ENCODE measurements at regions not wholly inside any gene's neighbourhood (a gene's known extent, or its start where the extent isn't known, plus 50 kb on each side); places are given as distances from the start of the nearest gene placed in this dataset.
"Not testable (repeated sequence)": the region's sequence is repeated elsewhere in the genome, so short reads cannot be mapped to it uniquely, and the experiment has no call there.

GRCh38 chr21:14903172-14903865 lies 161.5 kb downstream of the NRIP1 start:
- DNase-seq (ENCODE audit: low read depth in 3 of 3): no peak

- no peak for DNase-seq (ENCODE audit: low read depth in 3 of 3)
Observed at GRCh38 chr21:14901482-14901958, 163.3 kb downstream of the NRIP1 start.

GRCh38 chr21:14900611-14901010 lies 164.2 kb downstream of the NRIP1 start:
- DNase-seq (ENCODE audit: low read depth in 3 of 3): no peak

- no peak for DNase-seq (ENCODE audit: low read depth in 3 of 3)
Observed at GRCh38 chr21:14900058-14900457, 164.7 kb downstream of the NRIP1 start.

DNA sequence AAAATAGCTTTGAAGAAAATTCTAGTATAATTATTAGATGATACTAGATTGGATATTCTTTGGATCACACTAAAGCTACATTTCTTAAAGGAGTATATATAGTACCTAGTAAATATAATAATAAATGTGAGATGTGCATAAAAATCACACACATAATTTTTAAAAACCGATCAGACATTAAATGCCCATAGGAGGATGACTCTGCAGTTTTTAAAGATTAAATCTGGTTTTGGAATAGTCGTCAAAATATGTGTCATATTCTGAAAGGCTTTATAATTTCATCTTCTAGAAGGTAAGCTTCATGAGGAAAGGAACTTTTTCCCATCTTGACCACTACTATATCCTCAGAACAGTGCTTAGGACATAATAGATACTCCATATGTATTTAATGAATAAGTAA lies 169.0 kb downstream of the NRIP1 start:
- no peak for DNase-seq (ENCODE audit: low read depth in 3 of 3)

GRCh38 chr21:14890141-14890540 lies 174.7 kb downstream of the NRIP1 start:
- no peak for DNase-seq (ENCODE audit: low read depth in 3 of 3)

GRCh38 chr21:14889080-14889810 lies 175.6 kb downstream of the NRIP1 start:
- DNase-seq (ENCODE audit: low read depth in 3 of 3): no peak

- DNase-seq (ENCODE audit: low read depth in 3 of 3): no peak
Observed at GRCh38 chr21:14888202-14888601, 176.6 kb downstream of the NRIP1 start.

DNA sequence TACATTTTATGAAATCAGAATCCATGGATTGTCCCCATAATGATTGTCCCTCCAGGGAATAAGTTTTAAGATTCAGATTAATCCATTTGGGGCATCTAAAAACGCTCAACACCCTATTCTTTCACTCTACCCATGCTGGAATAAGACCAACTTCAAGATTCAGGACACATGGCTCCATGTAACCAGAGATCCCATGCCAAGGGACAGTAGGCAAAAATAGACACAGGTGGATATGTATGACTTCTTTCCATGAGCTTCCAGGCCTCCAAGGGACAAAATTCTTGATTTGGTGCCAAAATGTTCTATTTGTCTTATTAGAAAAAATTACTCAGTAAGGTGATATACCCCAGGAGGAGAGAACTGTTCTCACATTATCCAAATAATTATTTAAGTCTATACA lies 178.8 kb downstream of the NRIP1 start:
- no peak for DNase-seq (ENCODE audit: low read depth in 3 of 3)

GRCh38 chr21:14883351-14883750 lies 181.4 kb downstream of the NRIP1 start:
- DNase-seq (ENCODE audit: low read depth in 3 of 3): no peak

GRCh38 chr21:14882545-14882944 lies 182.3 kb downstream of the NRIP1 start:
- not testable (repeated sequence) for DNase-seq (ENCODE audit: low read depth in 3 of 3)

DNA sequence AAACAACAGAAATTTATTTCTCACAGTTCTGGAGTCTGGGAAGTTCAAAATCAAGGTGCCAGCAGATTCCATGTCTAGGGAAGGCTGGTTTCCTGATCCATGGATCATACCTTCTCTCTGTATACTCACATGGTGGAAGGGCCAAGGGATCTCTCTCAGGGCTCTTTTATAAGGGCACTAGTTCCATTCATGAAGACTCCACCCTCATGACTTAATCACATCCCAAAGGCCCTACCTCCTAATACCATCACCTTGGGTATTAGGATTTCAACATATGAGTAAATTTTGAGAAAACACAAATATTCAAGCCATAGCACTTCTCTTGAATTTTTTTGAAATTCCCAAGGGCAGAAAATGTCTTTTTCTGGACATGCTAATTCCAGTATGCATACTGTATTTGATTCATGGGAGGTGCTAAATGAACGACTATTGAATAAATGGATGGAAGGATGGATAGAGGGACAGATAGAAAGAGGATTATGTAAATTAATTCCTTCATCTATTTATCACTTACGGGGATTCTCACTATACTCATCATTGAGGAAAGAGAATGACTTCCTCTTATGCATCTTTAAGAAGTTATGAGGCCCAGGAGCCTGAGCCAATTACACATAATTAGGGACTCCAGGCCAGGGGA lies 182.8 kb downstream of the NRIP1 start:
- no peak for DNase-seq (ENCODE audit: low read depth in 3 of 3)

DNA sequence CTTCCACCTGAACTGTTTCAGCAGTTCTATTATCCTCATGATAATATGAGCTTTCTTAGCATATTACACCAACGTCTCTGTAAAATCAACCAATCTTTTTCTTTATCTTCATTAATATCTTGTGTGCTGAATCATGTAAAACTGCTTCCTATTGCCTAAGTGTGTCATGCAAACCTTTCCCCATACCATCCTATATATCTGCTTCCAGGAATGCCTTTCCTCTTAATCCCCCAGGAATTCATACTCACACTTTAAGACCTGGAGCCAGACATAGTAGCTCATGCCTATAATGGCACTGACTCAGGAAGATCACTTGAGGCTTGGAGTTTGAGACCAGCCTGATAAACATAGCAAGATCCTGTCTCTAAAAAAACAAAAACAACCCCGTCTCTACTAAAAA lies 183.9 kb downstream of the NRIP1 start:
- no peak for DNase-seq (ENCODE audit: low read depth in 3 of 3)

DNA sequence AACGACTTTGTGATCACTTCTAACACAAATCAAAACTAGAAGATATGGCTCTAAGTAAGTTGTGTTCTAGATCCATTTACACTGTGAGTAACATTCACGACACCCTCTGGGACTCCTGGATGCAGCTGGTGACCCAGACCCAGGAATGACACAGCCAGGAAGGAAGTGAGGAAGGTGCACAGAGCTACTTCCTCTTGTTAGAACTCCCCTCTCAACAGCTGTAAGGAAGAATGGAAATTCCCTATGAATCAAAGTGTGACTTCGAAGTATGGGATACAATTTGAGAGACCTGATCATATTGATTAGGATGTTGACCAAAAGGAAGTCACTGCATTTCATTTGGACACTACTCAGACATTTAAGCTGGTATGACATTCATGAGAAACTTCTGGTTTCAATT lies 185.3 kb downstream of the NRIP1 start:
- DNase-seq (ENCODE audit: low read depth in 3 of 3): no peak

- DNase-seq (ENCODE audit: low read depth in 3 of 3): no peak
Observed at GRCh38 chr21:14878971-14879370, 185.8 kb downstream of the NRIP1 start.

DNA sequence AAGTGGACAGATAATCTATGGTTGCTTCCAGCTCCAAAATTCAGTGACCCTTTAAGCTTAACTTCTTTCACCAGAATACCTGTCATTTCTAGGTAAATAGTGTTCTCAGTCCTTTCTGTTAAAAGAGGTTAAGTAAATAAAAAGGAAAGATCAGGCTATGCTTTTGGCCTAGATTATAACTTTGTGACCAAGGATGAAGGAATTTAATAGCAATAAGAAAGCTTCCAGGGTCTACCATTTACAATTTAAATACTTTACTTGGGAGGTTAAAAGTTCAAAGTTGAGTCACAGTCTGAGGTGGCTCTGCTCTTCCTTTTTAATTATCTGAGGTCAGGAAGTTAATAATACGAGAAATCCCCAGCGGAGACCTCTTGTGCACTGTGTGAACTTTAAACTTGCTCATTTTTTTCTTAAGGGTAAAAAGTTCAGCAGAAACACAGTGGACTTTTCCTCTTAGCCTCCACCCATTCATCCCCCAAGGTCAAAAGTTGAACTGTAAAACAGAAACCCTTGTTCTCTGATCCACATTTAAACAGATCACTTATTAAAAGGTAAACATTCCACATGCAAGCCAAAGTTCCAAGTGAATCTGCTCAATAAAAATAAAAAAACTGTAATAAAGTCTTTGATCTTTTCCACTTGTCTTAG lies 187.1 kb downstream of the NRIP1 start:
- DNase-seq (ENCODE audit: low read depth in 3 of 3): no peak

DNA sequence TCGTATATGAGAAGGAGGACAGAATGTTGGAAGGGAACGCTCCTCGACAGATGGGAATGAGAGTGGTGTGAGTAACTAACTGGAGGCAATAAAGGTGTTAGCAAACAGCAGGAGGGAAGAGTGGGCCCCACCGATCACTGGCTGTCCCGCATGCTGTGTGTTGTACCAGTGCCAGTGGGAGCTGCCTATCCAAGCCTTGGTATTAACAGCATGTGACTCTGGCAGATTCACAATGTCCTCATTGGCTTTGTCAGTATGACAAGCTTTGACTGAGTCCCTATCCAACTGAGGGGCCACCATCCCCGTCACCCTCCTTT lies 188.3 kb downstream of the NRIP1 start:
- no peak for DNase-seq (ENCODE audit: low read depth in 3 of 3)

DNA sequence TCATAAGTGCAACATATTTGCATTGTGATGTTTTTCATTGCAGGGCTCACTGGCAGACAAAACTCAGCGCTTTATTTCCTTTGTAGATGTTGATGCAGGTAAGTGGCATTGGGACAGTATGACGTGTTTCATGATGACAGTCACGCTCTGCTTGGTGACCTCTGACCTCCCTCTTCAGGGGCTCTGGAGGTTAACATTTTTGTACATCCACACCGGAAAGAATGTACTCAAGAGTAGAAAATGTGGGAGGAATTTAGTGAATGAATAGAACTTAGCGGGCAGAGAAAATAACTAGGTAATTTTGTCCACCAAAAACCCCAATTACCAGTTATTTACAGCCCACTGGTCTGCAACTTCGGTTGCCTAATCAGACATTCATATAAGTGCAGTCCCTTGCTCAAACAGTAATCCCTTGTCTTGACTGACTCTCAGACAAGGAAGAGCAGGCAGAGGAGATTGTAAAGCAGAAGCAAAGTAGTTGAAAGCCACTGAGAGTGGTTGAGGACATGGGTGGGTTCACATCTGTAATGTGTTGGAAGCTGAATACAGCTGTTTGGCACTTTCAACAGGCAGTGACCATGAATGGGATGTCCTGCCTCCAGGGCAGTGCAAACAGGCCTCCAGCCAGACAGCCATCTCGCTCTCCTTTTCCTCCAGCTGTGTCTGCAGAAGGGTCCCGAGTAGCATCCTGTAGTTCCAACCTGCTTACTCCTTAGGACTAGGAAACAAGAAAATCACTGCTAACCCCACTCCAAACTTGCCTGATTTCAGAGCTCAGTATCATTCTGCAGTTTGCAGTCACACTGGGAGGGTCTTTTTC lies 188.9 kb downstream of the NRIP1 start:
- DNase-seq (ENCODE audit: low read depth in 3 of 3): no peak

- no peak for DNase-seq (ENCODE audit: low read depth in 3 of 3)
Observed at GRCh38 chr21:14875186-14875585, 189.6 kb downstream of the NRIP1 start.

GRCh38 chr21:14874379-14874778 lies 190.4 kb downstream of the NRIP1 start:
- DNase-seq (ENCODE audit: low read depth in 3 of 3): no peak

DNA sequence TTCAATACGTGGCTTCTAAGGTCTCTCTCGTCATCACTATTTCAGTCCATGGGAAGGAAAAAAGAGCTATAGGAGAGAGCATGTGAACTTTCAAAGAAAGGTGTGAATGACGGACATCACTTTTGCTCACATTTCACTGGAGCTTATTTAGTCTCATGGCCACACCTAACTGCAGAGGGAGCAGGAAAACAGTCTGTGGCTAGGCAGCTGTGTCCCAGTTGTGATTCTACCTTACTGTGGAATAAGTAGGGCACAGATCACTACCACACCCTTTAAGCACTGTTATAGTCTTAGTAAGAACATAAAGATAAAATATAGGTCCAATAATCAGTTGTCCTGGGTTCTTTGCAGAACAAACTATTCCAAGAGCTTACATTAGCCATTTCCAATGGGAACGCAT lies 192.9 kb downstream of the NRIP1 start:
- no peak for DNase-seq (ENCODE audit: low read depth in 3 of 3)

- no peak for DNase-seq (ENCODE audit: low read depth in 3 of 3)
Observed at GRCh38 chr21:14870853-14871149, 194.0 kb downstream of the NRIP1 start.
